ENCODE measurements at regions not wholly inside any gene's neighbourhood (a gene's known extent, or its start where the extent isn't known, plus 50 kb on each side); places are given as distances from the start of the nearest gene placed in this dataset.

GRCh38 chr9:20286154-20286700 is 336.1 kb downstream of the MLLT3 start:
- no peak overlapping the region for H3K9ac ChIP-seq (ENCODE audit: low read depth, low read length, poor library complexity)
- no peak overlapping the region for H4K91ac ChIP-seq (ENCODE audit: low read depth, low read length, poor library complexity)
- H3K4me2 ChIP-seq (ENCODE audit: insufficient read depth, low read length, poor library complexity, severe bottlenecking), result no peak overlapping the region
- H3K9me3 ChIP-seq (replicated peaks in 1 of 2; ENCODE audit: control insufficient read depth in 2 of 2, insufficient read depth in 1 of 2, low read depth in 1 of 2, low read length in 2 of 2), result peaks cover 0 to 2% of the 10 kb centered on the region in 2 donors
- no peak overlapping the region for H2BK15ac ChIP-seq (ENCODE audit: low read length)
- no peak overlapping the region for H2BK12ac ChIP-seq (ENCODE audit: low read length)
- no peaks in the 10 kb centered on the region for H3K79me1 ChIP-seq (ENCODE audit: low read depth, low read length)
- H3K18ac ChIP-seq (ENCODE audit: low read length), result no peak overlapping the region
- H2BK120ac ChIP-seq (ENCODE audit: low read depth, low read length), result no peak overlapping the region
- H3K27me3 ChIP-seq (ENCODE audit: control insufficient read depth in 3 of 3, insufficient read depth in 3 of 3, low read depth in 1 of 3, low read length in 3 of 3), result peaks cover 0 to 4% (median 0%) of the 10 kb centered on the region in 3 experiments
- H2AFZ ChIP-seq (ENCODE audit: low read length), result no peak overlapping the region
- H3K4me1 ChIP-seq (ENCODE audit: control insufficient read depth in 2 of 2, insufficient read depth in 1 of 2, low read depth in 1 of 2, low read length in 2 of 2), result peaks cover 3 to 8% of the 10 kb centered on the region in 2 donors
- no CpG with 5 or more reads among the region's 2 CpGs for WGBS, 2 donors (ENCODE audit: extremely low coverage in 2 of 2, insufficient read length in 2 of 2, insufficient replicate concordance in 1 of 2)
- H3K4ac ChIP-seq (ENCODE audit: low read length), result no peak overlapping the region
- no peak for DNase-seq (ENCODE audit: low spot score)
- H3K27ac ChIP-seq (replicated peaks; ENCODE audit: low read length), result no peak overlapping the region
- no peaks in the 10 kb centered on the region for H3K36me3 ChIP-seq (replicated peaks in 1 of 2; ENCODE audit: control insufficient read depth in 2 of 2, insufficient read depth in 2 of 2, low read length in 2 of 2)
- H3K23ac ChIP-seq (ENCODE audit: low read depth, low read length, poor library complexity), result no peak overlapping the region
- H4K8ac ChIP-seq (ENCODE audit: low read depth, low read length), result no peak overlapping the region
- no peak overlapping the region for H2BK5ac ChIP-seq (ENCODE audit: low read length)
- no peak overlapping the region for H3K4me3 ChIP-seq (ENCODE audit: low read length in 2 of 2)
- no peak overlapping the region for H2AK5ac ChIP-seq (ENCODE audit: low read depth, low read length)
- H3K14ac ChIP-seq (ENCODE audit: low read length), result no peak overlapping the region

- Histone ChIP-seq H3K4me3 (ENCODE audit: low read length in 2 of 2) (no peak overlapping the region), H3K4me1 (ENCODE audit: control insufficient read depth in 2 of 2, insufficient read depth in 1 of 2, low read depth in 1 of 2, low read length in 2 of 2) (peaks cover 2 to 3% of the 10 kb centered on the region in 2 donors), H2BK120ac (ENCODE audit: low read depth, low read length) (no peak overlapping the region), H3K23ac (ENCODE audit: low read depth, low read length, poor library complexity) (no peak overlapping the region), H3K14ac (ENCODE audit: low read length) (no peak overlapping the region), H3K18ac (ENCODE audit: low read length) (no peak overlapping the region), H2BK5ac (ENCODE audit: low read length) (no peak overlapping the region), H3K79me1 (ENCODE audit: low read depth, low read length) (no peaks in the 10 kb centered on the region), H3K9ac (ENCODE audit: low read depth, low read length, poor library complexity) (no peak overlapping the region), H4K91ac (ENCODE audit: low read depth, low read length, poor library complexity) (no peak overlapping the region), H3K9me3 (replicated peaks in 1 of 2; ENCODE audit: control insufficient read depth in 2 of 2, insufficient read depth in 1 of 2, low read depth in 1 of 2, low read length in 2 of 2) (peaks cover 0 to 2% of the 10 kb centered on the region in 2 donors), H4K8ac (ENCODE audit: low read depth, low read length) (no peak overlapping the region), H3K27ac (replicated peaks; ENCODE audit: low read length) (no peak overlapping the region), H3K36me3 (replicated peaks in 1 of 2; ENCODE audit: control insufficient read depth in 2 of 2, insufficient read depth in 2 of 2, low read length in 2 of 2) (no peaks in the 10 kb centered on the region), H2BK15ac (ENCODE audit: low read length) (no peak overlapping the region), H2BK12ac (ENCODE audit: low read length) (no peak overlapping the region), H2AK5ac (ENCODE audit: low read depth, low read length) (no peak overlapping the region), H3K4ac (ENCODE audit: low read length) (no peak overlapping the region), H3K27me3 (ENCODE audit: control insufficient read depth in 3 of 3, insufficient read depth in 3 of 3, low read depth in 1 of 3, low read length in 3 of 3) (peaks cover 0 to 4% (median 0%) of the 10 kb centered on the region in 3 experiments), H2AFZ (ENCODE audit: low read length) (no peak overlapping the region), H3K4me2 (ENCODE audit: insufficient read depth, low read length, poor library complexity, severe bottlenecking) (no peak overlapping the region)
- WGBS, 2 donors (ENCODE audit: extremely low coverage in 2 of 2, insufficient read length in 2 of 2, insufficient replicate concordance in 1 of 2), result no CpG with 5 or more reads among the region's 3 CpGs
- no peak for DNase-seq (ENCODE audit: low spot score)
These were observed 337.6 kb downstream of the MLLT3 start for GRCh38 chr9:20284601-20285289.

GRCh38 chr9:20280330-20280729 is 342.0 kb downstream of the MLLT3 start:
- Histone ChIP-seq H3K36me3 (replicated peaks in 1 of 2; ENCODE audit: control insufficient read depth in 2 of 2, insufficient read depth in 2 of 2, low read length in 2 of 2) (no peaks in the 10 kb centered on the region), H4K91ac (ENCODE audit: low read depth, low read length, poor library complexity) (no peak overlapping the region), H2AK5ac (ENCODE audit: low read depth, low read length) (no peak overlapping the region), H2BK15ac (ENCODE audit: low read length) (no peak overlapping the region), H3K23ac (ENCODE audit: low read depth, low read length, poor library complexity) (no peak overlapping the region), H3K79me1 (ENCODE audit: low read depth, low read length) (no peaks in the 10 kb centered on the region), H3K18ac (ENCODE audit: low read length) (no peak overlapping the region), H3K4ac (ENCODE audit: low read length) (no peak overlapping the region), H2BK120ac (ENCODE audit: low read depth, low read length) (no peak overlapping the region), H3K27me3 (ENCODE audit: control insufficient read depth in 3 of 3, insufficient read depth in 3 of 3, low read depth in 1 of 3, low read length in 3 of 3) (peaks cover 0 to 4% (median 0%) of the 10 kb centered on the region in 3 experiments), H2AFZ (ENCODE audit: low read length) (no peak overlapping the region), H3K4me1 (ENCODE audit: control insufficient read depth in 2 of 2, insufficient read depth in 1 of 2, low read depth in 1 of 2, low read length in 2 of 2) (no peaks in the 10 kb centered on the region), H2BK5ac (ENCODE audit: low read length) (no peak overlapping the region), H3K9ac (ENCODE audit: low read depth, low read length, poor library complexity) (no peak overlapping the region), H3K4me2 (ENCODE audit: insufficient read depth, low read length, poor library complexity, severe bottlenecking) (no peak overlapping the region), H3K9me3 (replicated peaks in 1 of 2; ENCODE audit: control insufficient read depth in 2 of 2, insufficient read depth in 1 of 2, low read depth in 1 of 2, low read length in 2 of 2) (no peaks in the 10 kb centered on the region), H3K14ac (ENCODE audit: low read length) (no peak overlapping the region), H3K27ac (replicated peaks; ENCODE audit: low read length) (no peak overlapping the region), H2BK12ac (ENCODE audit: low read length) (no peak overlapping the region), H4K8ac (ENCODE audit: low read depth, low read length) (no peak overlapping the region), H3K4me3 (ENCODE audit: low read length in 2 of 2) (no peak overlapping the region)
- WGBS, 2 donors (ENCODE audit: extremely low coverage in 2 of 2, insufficient read length in 2 of 2, insufficient replicate concordance in 1 of 2), result no CpG with 5 or more reads among the region's 3 CpGs
- DNase-seq (ENCODE audit: low spot score), result no peak

- no CpG with 5 or more reads among the region's 2 CpGs for WGBS, 2 donors (ENCODE audit: extremely low coverage in 2 of 2, insufficient read length in 2 of 2, insufficient replicate concordance in 1 of 2)
- H3K23ac ChIP-seq (ENCODE audit: low read depth, low read length, poor library complexity), result no peak overlapping the region
- no peak overlapping the region for H3K4ac ChIP-seq (ENCODE audit: low read length)
- H3K9me3 ChIP-seq (replicated peaks in 1 of 2; ENCODE audit: control insufficient read depth in 2 of 2, insufficient read depth in 1 of 2, low read depth in 1 of 2, low read length in 2 of 2), result no peaks in the 10 kb centered on the region
- no peak overlapping the region for H3K18ac ChIP-seq (ENCODE audit: low read length)
- no peak overlapping the region for H2AFZ ChIP-seq (ENCODE audit: low read length)
- no peak overlapping the region for H3K4me2 ChIP-seq (ENCODE audit: insufficient read depth, low read length, poor library complexity, severe bottlenecking)
- H3K14ac ChIP-seq (ENCODE audit: low read length), result no peak overlapping the region
- no peak overlapping the region for H2AK5ac ChIP-seq (ENCODE audit: low read depth, low read length)
- no peaks in the 10 kb centered on the region for H3K4me1 ChIP-seq (ENCODE audit: control insufficient read depth in 2 of 2, insufficient read depth in 1 of 2, low read depth in 1 of 2, low read length in 2 of 2)
- no peak overlapping the region for H3K4me3 ChIP-seq (ENCODE audit: low read length in 2 of 2)
- DNase-seq (ENCODE audit: low spot score), result no peak
- H2BK12ac ChIP-seq (ENCODE audit: low read length), result no peak overlapping the region
- no peak overlapping the region for H3K9ac ChIP-seq (ENCODE audit: low read depth, low read length, poor library complexity)
- no peak overlapping the region for H2BK120ac ChIP-seq (ENCODE audit: low read depth, low read length)
- no peak overlapping the region for H3K27ac ChIP-seq (replicated peaks; ENCODE audit: low read length)
- H4K91ac ChIP-seq (ENCODE audit: low read depth, low read length, poor library complexity), result no peak overlapping the region
- H3K79me1 ChIP-seq (ENCODE audit: low read depth, low read length), result no peaks in the 10 kb centered on the region
- no peaks in the 10 kb centered on the region for H3K27me3 ChIP-seq (ENCODE audit: control insufficient read depth in 3 of 3, insufficient read depth in 3 of 3, low read depth in 1 of 3, low read length in 3 of 3)
- no peak overlapping the region for H4K8ac ChIP-seq (ENCODE audit: low read depth, low read length)
- no peak overlapping the region for H2BK15ac ChIP-seq (ENCODE audit: low read length)
- H3K36me3 ChIP-seq (replicated peaks in 1 of 2; ENCODE audit: control insufficient read depth in 2 of 2, insufficient read depth in 2 of 2, low read length in 2 of 2), result no peaks in the 10 kb centered on the region
- no peak overlapping the region for H2BK5ac ChIP-seq (ENCODE audit: low read length)
These were observed 345.5 kb downstream of the MLLT3 start for GRCh38 chr9:20276762-20277161.

Data from neuronal stem cell (in vitro differentiated cells).